ENCODE measurements at regions not wholly inside any gene's neighbourhood (a gene's known extent, or its start where the extent isn't known, plus 50 kb on each side); places are given as distances from the start of the nearest gene placed in this dataset.

GRCh38 chr5:38039091-38039490, 199.2 kb upstream of the GDNF start:
- DNase-seq (ENCODE audit: low read depth, low spot score): no peak
- Histone ChIP-seq H3K27ac (ENCODE audit: low read length) (no peak overlapping the region), H3K4me1 (ENCODE audit: control insufficient read depth, insufficient read depth, low read length) (no peaks in the 10 kb centered on the region), H3K27me3 (ENCODE audit: control insufficient read depth, insufficient read depth, low read length) (no peaks in the 10 kb centered on the region), H3K9me3 (ENCODE audit: control insufficient read depth, insufficient read depth, low read length) (no peaks in the 10 kb centered on the region), H3K36me3 (ENCODE audit: control insufficient read depth, insufficient read depth, low read length) (no peaks in the 10 kb centered on the region), H3K4me3 (ENCODE audit: low read length) (no peak overlapping the region)
- no CpG with 5 or more reads among the region's 2 CpGs for WGBS (ENCODE audit: insufficient coverage, insufficient read length)

DNA sequence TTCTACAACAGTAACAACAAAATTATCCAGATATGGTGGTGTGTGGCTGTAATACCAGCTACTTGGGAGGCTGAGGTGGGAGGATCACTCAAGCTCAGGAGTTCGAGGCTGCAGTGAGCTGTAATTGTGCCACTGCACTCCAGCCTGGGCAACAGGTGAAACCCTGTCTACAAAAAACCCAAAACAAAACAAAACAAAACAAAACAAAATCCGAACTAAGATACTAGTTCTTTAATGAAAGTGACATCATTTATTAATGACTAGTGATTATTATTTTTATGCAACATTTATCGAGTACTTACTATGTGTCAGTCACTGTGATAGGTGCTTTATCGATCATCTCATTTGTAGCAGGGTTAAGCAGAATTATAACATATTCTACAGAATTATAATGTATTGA, 196.9 kb upstream of the GDNF start:
- Histone ChIP-seq H3K9me3 (ENCODE audit: control insufficient read depth, insufficient read depth, low read length) (no peaks in the 10 kb centered on the region), H3K4me1 (ENCODE audit: control insufficient read depth, insufficient read depth, low read length) (no peaks in the 10 kb centered on the region), H3K36me3 (ENCODE audit: control insufficient read depth, insufficient read depth, low read length) (no peaks in the 10 kb centered on the region), H3K27me3 (ENCODE audit: control insufficient read depth, insufficient read depth, low read length) (no peaks in the 10 kb centered on the region), H3K4me3 (ENCODE audit: low read length) (no peak overlapping the region), H3K27ac (ENCODE audit: low read length) (no peak overlapping the region)
- no peak for DNase-seq (ENCODE audit: low read depth, low spot score)
- no CpG with 5 or more reads among the region's 4 CpGs for WGBS (ENCODE audit: insufficient coverage, insufficient read length)

- Histone ChIP-seq H3K36me3 (ENCODE audit: control insufficient read depth, insufficient read depth, low read length) (no peaks in the 10 kb centered on the region), H3K27me3 (ENCODE audit: control insufficient read depth, insufficient read depth, low read length) (no peaks in the 10 kb centered on the region), H3K9me3 (ENCODE audit: control insufficient read depth, insufficient read depth, low read length) (no peaks in the 10 kb centered on the region), H3K4me3 (ENCODE audit: low read length) (no peak overlapping the region), H3K4me1 (ENCODE audit: control insufficient read depth, insufficient read depth, low read length) (no peaks in the 10 kb centered on the region), H3K27ac (ENCODE audit: low read length) (no peak overlapping the region)
- no peak for DNase-seq (ENCODE audit: low read depth, low spot score)
- no CpG with 5 or more reads among the region's 1 CpG for WGBS (ENCODE audit: insufficient coverage, insufficient read length)
Measured at GRCh38 chr5:38032149-38032548, 192.3 kb upstream of the GDNF start.

- WGBS (ENCODE audit: insufficient coverage, insufficient read length): no CpG with 5 or more reads among the region's 1 CpG
- no peaks in the 10 kb centered on the region for H3K36me3 ChIP-seq (ENCODE audit: control insufficient read depth, insufficient read depth, low read length)
- no peaks in the 10 kb centered on the region for H3K4me1 ChIP-seq (ENCODE audit: control insufficient read depth, insufficient read depth, low read length)
- H3K4me3 ChIP-seq (ENCODE audit: low read length): no peak overlapping the region
- no peak for DNase-seq (ENCODE audit: low read depth, low spot score)
- no peaks in the 10 kb centered on the region for H3K9me3 ChIP-seq (ENCODE audit: control insufficient read depth, insufficient read depth, low read length)
- H3K27ac ChIP-seq (ENCODE audit: low read length): no peak overlapping the region
- no peaks in the 10 kb centered on the region for H3K27me3 ChIP-seq (ENCODE audit: control insufficient read depth, insufficient read depth, low read length)
Measured at GRCh38 chr5:38031304-38031703, 191.5 kb upstream of the GDNF start.

GRCh38 chr5:38029397-38030065, 189.7 kb upstream of the GDNF start:
- Histone ChIP-seq H3K4me1 (ENCODE audit: control insufficient read depth, insufficient read depth, low read length) (no peaks in the 10 kb centered on the region), H3K9me3 (ENCODE audit: control insufficient read depth, insufficient read depth, low read length) (no peaks in the 10 kb centered on the region), H3K4me3 (ENCODE audit: low read length) (no peak overlapping the region), H3K27me3 (ENCODE audit: control insufficient read depth, insufficient read depth, low read length) (no peaks in the 10 kb centered on the region), H3K36me3 (ENCODE audit: control insufficient read depth, insufficient read depth, low read length) (no peaks in the 10 kb centered on the region), H3K27ac (ENCODE audit: low read length) (no peak overlapping the region)
- no CpG with 5 or more reads among the region's 6 CpGs for WGBS (ENCODE audit: insufficient coverage, insufficient read length)
- no peak for DNase-seq (ENCODE audit: low read depth, low spot score)

DNA sequence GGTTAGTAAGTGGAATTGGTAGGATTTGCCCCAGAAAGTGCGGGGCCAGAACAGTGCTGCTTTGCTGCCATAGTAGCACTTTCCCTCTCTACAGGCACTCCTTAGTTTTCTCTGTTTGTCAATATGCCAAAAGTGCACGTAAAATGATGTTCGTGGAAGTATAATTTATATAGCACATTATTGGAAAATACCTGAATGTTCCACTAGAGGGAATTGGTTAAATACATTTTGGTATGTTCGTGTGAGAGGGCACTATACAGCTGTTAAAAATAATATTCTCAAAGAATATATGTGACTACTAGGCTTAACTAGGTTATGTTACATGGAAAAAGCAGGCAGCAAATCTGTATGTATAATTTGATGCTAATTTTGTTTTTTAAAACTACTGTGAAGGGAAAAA, 184.0 kb upstream of the GDNF start:
- Histone ChIP-seq H3K36me3 (ENCODE audit: control insufficient read depth, insufficient read depth, low read length) (no peaks in the 10 kb centered on the region), H3K4me1 (ENCODE audit: control insufficient read depth, insufficient read depth, low read length) (no peaks in the 10 kb centered on the region), H3K27me3 (ENCODE audit: control insufficient read depth, insufficient read depth, low read length) (no peaks in the 10 kb centered on the region), H3K27ac (ENCODE audit: low read length) (no peak overlapping the region), H3K9me3 (ENCODE audit: control insufficient read depth, insufficient read depth, low read length) (no peaks in the 10 kb centered on the region), H3K4me3 (ENCODE audit: low read length) (no peak overlapping the region)
- DNase-seq (ENCODE audit: low read depth, low spot score): no peak
- no CpG with 5 or more reads among the region's 4 CpGs for WGBS (ENCODE audit: insufficient coverage, insufficient read length)

DNA sequence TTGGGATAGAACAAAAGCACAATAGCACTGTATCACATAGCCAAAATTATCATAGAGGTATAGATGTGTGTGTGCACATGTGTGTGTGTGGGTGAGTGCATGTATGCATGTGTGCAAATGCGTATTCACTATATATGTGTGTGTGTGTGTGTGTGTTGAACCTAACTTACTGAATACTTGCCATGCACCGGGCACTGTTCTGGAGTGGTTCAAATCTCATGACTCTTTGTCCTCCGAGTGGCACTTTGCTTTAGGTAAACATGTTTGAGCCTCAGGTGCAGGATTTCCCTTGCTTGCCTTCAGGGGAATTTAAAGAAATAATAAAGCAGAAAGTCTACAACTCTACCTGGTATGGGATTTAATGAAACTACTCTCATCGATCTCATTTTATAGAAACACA, 183.5 kb upstream of the GDNF start:
- Histone ChIP-seq H3K4me1 (ENCODE audit: control insufficient read depth, insufficient read depth, low read length) (no peaks in the 10 kb centered on the region), H3K36me3 (ENCODE audit: control insufficient read depth, insufficient read depth, low read length) (no peaks in the 10 kb centered on the region), H3K4me3 (ENCODE audit: low read length) (no peak overlapping the region), H3K9me3 (ENCODE audit: control insufficient read depth, insufficient read depth, low read length) (no peaks in the 10 kb centered on the region), H3K27ac (ENCODE audit: low read length) (no peak overlapping the region), H3K27me3 (ENCODE audit: control insufficient read depth, insufficient read depth, low read length) (no peaks in the 10 kb centered on the region)
- WGBS (ENCODE audit: insufficient coverage, insufficient read length): no CpG with 5 or more reads among the region's 4 CpGs
- no peak for DNase-seq (ENCODE audit: low read depth, low spot score)

DNA sequence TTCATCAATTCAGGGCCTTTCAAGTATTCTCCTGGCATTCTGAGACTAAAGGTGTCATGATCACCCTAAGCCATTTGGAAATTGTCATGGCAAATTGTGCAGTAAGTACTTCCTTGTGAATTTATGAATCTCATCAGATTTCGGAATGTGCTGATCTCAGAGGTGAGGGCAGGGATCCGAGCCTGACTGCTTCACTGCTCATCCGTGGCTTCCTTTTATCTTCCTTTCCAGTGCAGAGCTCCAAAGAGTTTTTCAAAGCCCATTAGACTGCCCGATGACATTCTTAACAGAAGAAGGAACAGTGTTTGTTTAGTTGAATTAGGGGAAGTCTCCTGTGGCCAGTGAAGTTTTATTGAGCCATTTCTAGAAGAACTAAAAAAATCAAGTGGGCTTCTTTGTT, 182.8 kb upstream of the GDNF start:
- no peaks in the 10 kb centered on the region for H3K27me3 ChIP-seq (ENCODE audit: control insufficient read depth, insufficient read depth, low read length)
- WGBS (ENCODE audit: insufficient coverage, insufficient read length): no CpG with 5 or more reads among the region's 4 CpGs
- no peaks in the 10 kb centered on the region for H3K4me1 ChIP-seq (ENCODE audit: control insufficient read depth, insufficient read depth, low read length)

GRCh38 chr5:38018016-38018415, 178.2 kb upstream of the GDNF start:
- Histone ChIP-seq H3K27me3 (ENCODE audit: control insufficient read depth, insufficient read depth, low read length) (no peaks in the 10 kb centered on the region), H3K36me3 (ENCODE audit: control insufficient read depth, insufficient read depth, low read length) (no peaks in the 10 kb centered on the region), H3K4me3 (ENCODE audit: low read length) (no peak overlapping the region), H3K9me3 (ENCODE audit: control insufficient read depth, insufficient read depth, low read length) (no peaks in the 10 kb centered on the region), H3K27ac (ENCODE audit: low read length) (no peak overlapping the region), H3K4me1 (ENCODE audit: control insufficient read depth, insufficient read depth, low read length) (no peaks in the 10 kb centered on the region)
- no peak for DNase-seq (ENCODE audit: low read depth, low spot score)
- WGBS (ENCODE audit: insufficient coverage, insufficient read length): no CpG with 5 or more reads among the region's 6 CpGs

More for the DNA sequence above, 182.8 kb upstream of the GDNF start:
- no peaks in the 10 kb centered on the region for H3K9me3 ChIP-seq (ENCODE audit: control insufficient read depth, insufficient read depth, low read length)
- no peaks in the 10 kb centered on the region for H3K36me3 ChIP-seq (ENCODE audit: control insufficient read depth, insufficient read depth, low read length)
- no peak for DNase-seq (ENCODE audit: low read depth, low spot score)
- H3K4me3 ChIP-seq (ENCODE audit: low read length): no peak overlapping the region
- no peak overlapping the region for H3K27ac ChIP-seq (ENCODE audit: low read length)

- WGBS (ENCODE audit: insufficient coverage, insufficient read length): no CpG with 5 or more reads among the region's 3 CpGs
- Histone ChIP-seq H3K9me3 (ENCODE audit: control insufficient read depth, insufficient read depth, low read length) (no peaks in the 10 kb centered on the region), H3K27ac (ENCODE audit: low read length) (no peak overlapping the region), H3K4me1 (ENCODE audit: control insufficient read depth, insufficient read depth, low read length) (no peaks in the 10 kb centered on the region), H3K27me3 (ENCODE audit: control insufficient read depth, insufficient read depth, low read length) (no peaks in the 10 kb centered on the region), H3K4me3 (ENCODE audit: low read length) (no peak overlapping the region), H3K36me3 (ENCODE audit: control insufficient read depth, insufficient read depth, low read length) (no peaks in the 10 kb centered on the region)
- no peak for DNase-seq (ENCODE audit: low read depth, low spot score)
Measured at GRCh38 chr5:38013107-38013506, 173.3 kb upstream of the GDNF start.

DNA sequence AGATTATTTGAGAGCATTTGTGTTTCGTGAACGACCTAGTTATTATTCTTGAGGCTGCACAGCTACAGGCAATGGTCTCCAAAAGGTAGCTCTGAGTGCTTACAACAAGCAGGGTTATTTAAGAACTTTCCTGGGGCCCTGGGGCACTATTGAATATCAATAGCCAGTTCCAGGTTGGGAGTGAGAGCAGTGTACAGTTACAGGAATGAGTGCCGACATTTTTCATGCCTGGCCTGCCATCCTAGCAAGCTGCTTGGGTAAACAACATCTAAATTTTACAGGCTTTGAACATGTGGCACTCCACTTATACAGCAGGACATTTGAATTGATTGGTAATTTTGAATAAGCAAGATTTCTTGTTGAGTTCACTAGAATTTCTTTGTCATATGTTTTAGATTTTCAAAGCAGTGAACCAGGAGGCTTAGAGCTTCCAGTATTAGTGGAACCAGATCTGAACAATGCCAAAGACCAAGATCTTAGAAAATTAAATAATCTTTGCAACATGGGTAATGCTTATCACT, 171.9 kb upstream of the GDNF start:
- Histone ChIP-seq H3K4me1 (ENCODE audit: control insufficient read depth, insufficient read depth, low read length) (no peaks in the 10 kb centered on the region), H3K27me3 (ENCODE audit: control insufficient read depth, insufficient read depth, low read length) (no peaks in the 10 kb centered on the region), H3K27ac (ENCODE audit: low read length) (no peak overlapping the region), H3K9me3 (ENCODE audit: control insufficient read depth, insufficient read depth, low read length) (no peaks in the 10 kb centered on the region), H3K4me3 (ENCODE audit: low read length) (no peak overlapping the region), H3K36me3 (ENCODE audit: control insufficient read depth, insufficient read depth, low read length) (no peaks in the 10 kb centered on the region)
- DNase-seq (ENCODE audit: low read depth, low spot score): no peak
- WGBS (ENCODE audit: insufficient coverage, insufficient read length): no CpG with 5 or more reads among the region's 3 CpGs

Measured in iPS DF 6.9 (cell line).